Loucy (cell line): ENCODE measurements at regions not wholly inside any gene's neighbourhood (a gene's known extent, or its start where the extent isn't known, plus 50 kb on each side); places are given as distances from the start of the nearest gene placed in this dataset.

ENCODE experiments used
- H2AFZ ChIP-seq: fragments of 200-600 bp; sonication (generic); 2 replicates; pipeline ENCODE4 v1.6.0; 2016; ENCODE audit warnings: antibody characterized with exemption, mild to moderate bottlenecking, low read length, moderate library complexity
- H3F3A ChIP-seq: fragments of 200-600 bp; 2 replicates; pipeline ENCODE4 v1.6.0; 2016; ENCODE audit warnings: antibody characterized with exemption, low read depth, mild to moderate bottlenecking
- H3K27me3 ChIP-seq: fragments of 200-600 bp; sonication (generic); 2 replicates; pipeline ENCODE4 v1.6.1; 2014; ENCODE audit warnings: low read length, mild to moderate bottlenecking; ENCODE audit not compliant: insufficient read depth, poor library complexity, severe bottlenecking
- H3K36me3 ChIP-seq: fragments of 200-600 bp; sonication (generic); 2 replicates; pipeline ENCODE4 v1.6.1; 2016; ENCODE audit warnings: low read length; ENCODE audit not compliant: insufficient read depth
- H3K4me1 ChIP-seq: fragments of 200-600 bp; sonication (generic); 2 replicates; pipeline ENCODE4 v1.5.1; 2014; ENCODE audit warnings: low read length, mild to moderate bottlenecking; ENCODE audit not compliant: insufficient read depth, poor library complexity, severe bottlenecking
- H3K4me2 ChIP-seq: fragments of 200-600 bp; sonication (generic); 2 replicates; pipeline ENCODE4 v1.6.0; 2014; ENCODE audit warnings: antibody characterized with exemption, low read length, low read depth, mild to moderate bottlenecking; ENCODE audit not compliant: poor library complexity, severe bottlenecking
- H3K4me3 ChIP-seq: fragments of 200-600 bp; sonication (generic); 2 replicates; pipeline ENCODE4 v1.5.1; 2014; ENCODE audit warnings: low read length, mild to moderate bottlenecking, mixed read lengths; ENCODE audit not compliant: poor library complexity, severe bottlenecking
- H3K79me2 ChIP-seq: fragments of 200-600 bp; sonication (generic); 2 replicates; pipeline ENCODE4 v1.6.1; 2014; ENCODE audit warnings: low read length; ENCODE audit not compliant: insufficient read depth
- H3K9ac ChIP-seq: fragments of 200-600 bp; sonication (generic); 2 replicates; pipeline ENCODE4 v1.6.0; 2014; ENCODE audit warnings: mild to moderate bottlenecking, low read depth, low read length, moderate library complexity; ENCODE audit not compliant: poor library complexity, severe bottlenecking
- H3K9me2 ChIP-seq: fragments of 200-600 bp; sonication (generic); replicated peaks from 2 replicates; pipeline ENCODE4 v1.6.1; 2016; ENCODE audit warnings: low read depth, low read length, mixed read lengths
- H3K9me3 ChIP-seq: fragments of 200-600 bp; sonication (generic); 2 replicates; pipeline ENCODE4 v1.6.1; 2014; ENCODE audit warnings: mild to moderate bottlenecking, antibody characterized with exemption, low read length, low read depth; ENCODE audit not compliant: insufficient read depth
- H4K20me1 ChIP-seq: fragments of 200-600 bp; sonication (generic); 2 replicates; pipeline ENCODE4 v1.6.0; 2014; ENCODE audit warnings: antibody characterized with exemption, low read length, mild to moderate bottlenecking; ENCODE audit not compliant: insufficient read depth, poor library complexity, severe bottlenecking
- CTCF ChIP-seq: fragments of 200-600 bp; sonication (generic); conservative IDR thresholded peaks from 2 replicates; pipeline ENCODE4 v1.5.1; 2014; ENCODE audit warnings: mild to moderate bottlenecking, antibody characterized with exemption, low read length
- EZH2phosphoT487 ChIP-seq: fragments of 200-600 bp; IDR thresholded peaks from 2 replicates; pipeline ENCODE4 v1.6.1; 2018; ENCODE audit warnings: antibody characterized with exemption, mild to moderate bottlenecking, moderate library complexity, borderline replicate concordance

GRCh38 chr12:130220706-130221100 is 58.4 kb downstream of the FZD10 start:
- no peaks in the 10 kb centered on the region for H3F3A ChIP-seq
- no peak overlapping the region for H2AFZ ChIP-seq
- no peak for TF ChIP-seq CTCF
- no peaks in the 10 kb centered on the region for H3K79me2 ChIP-seq
- H3K4me3 ChIP-seq, result no peak overlapping the region
- H3K9me2 ChIP-seq, result no peaks in the 10 kb centered on the region
- no peaks in the 10 kb centered on the region for H3K36me3 ChIP-seq
- no peaks in the 10 kb centered on the region for H3K27me3 ChIP-seq
- H3K4me2 ChIP-seq, result no peak overlapping the region
- H3K9ac ChIP-seq, result no peak overlapping the region
- H3K9me3 ChIP-seq, result no peaks in the 10 kb centered on the region
- no peaks in the 10 kb centered on the region for H4K20me1 ChIP-seq
- H3K4me1 ChIP-seq, result no peaks in the 10 kb centered on the region

GRCh38 chr12:130222519-130223218 is 60.4 kb downstream of the FZD10 start:
- H3K4me2 ChIP-seq, result no peak overlapping the region
- TF ChIP-seq EZH2phosphoT487 (no peak), CTCF (no peak)
- H3K4me3 ChIP-seq, result no peak overlapping the region
- H3K27me3 ChIP-seq, result no peaks in the 10 kb centered on the region
- H3K9me2 ChIP-seq, result no peaks in the 10 kb centered on the region
- no peaks in the 10 kb centered on the region for H4K20me1 ChIP-seq
- H2AFZ ChIP-seq, result no peak overlapping the region
- no peak overlapping the region for H3K9ac ChIP-seq
- no peaks in the 10 kb centered on the region for H3K79me2 ChIP-seq
- H3F3A ChIP-seq, result no peaks in the 10 kb centered on the region
- H3K4me1 ChIP-seq, result no peaks in the 10 kb centered on the region
- H3K9me3 ChIP-seq, result no peaks in the 10 kb centered on the region
- no peaks in the 10 kb centered on the region for H3K36me3 ChIP-seq

GRCh38 chr12:130223767-130224244 is 61.5 kb downstream of the FZD10 start:
- Histone ChIP-seq H3K27me3 (no peaks in the 10 kb centered on the region), H3K9me3 (peaks cover 3% of the 10 kb centered on the region; the same call in 1 of the 2 replicates), H3K4me2 (no peak overlapping the region), H3K9me2 (no peaks in the 10 kb centered on the region), H3K79me2 (no peaks in the 10 kb centered on the region), H3K4me3 (no peak overlapping the region), H4K20me1 (no peaks in the 10 kb centered on the region), H3K36me3 (no peaks in the 10 kb centered on the region), H2AFZ (no peak overlapping the region), H3K4me1 (no peaks in the 10 kb centered on the region), H3F3A (no peaks in the 10 kb centered on the region), H3K9ac (no peak overlapping the region)
- no peak for TF ChIP-seq CTCF
- no peak for TF ChIP-seq EZH2phosphoT487
